GM11168 (cell line): ENCODE measurements at regions not wholly inside any gene's neighbourhood (a gene's known extent, or its start where the extent isn't known, plus 50 kb on each side); places are given as distances from the start of the nearest gene placed in this dataset.
"Not testable (repeated sequence)": the region's sequence is repeated elsewhere in the genome, so short reads cannot be mapped to it uniquely, and the experiment has no call there.

Experiments used
- in situ Hi-C: fragments of 300-500 bp; cut with MboI; formaldehyde crosslinking; loops from one replicate; pipeline ENCODE4 v1.12.0; 2022; ENCODE audit warnings: low sequenced_read_pairs; ENCODE audit not compliant: unreplicated experiment

GRCh38 chr10:52581636-52582035 is 190.9 kb downstream of the MBL2 start:
- in situ Hi-C loops = not testable (repeated sequence)

- in situ Hi-C loops = no loop called here
Measured at GRCh38 chr10:52583336-52583735, 189.2 kb downstream of the MBL2 start.

- in situ Hi-C loops = no loop called here
Measured at GRCh38 chr10:52586710-52587109, 185.9 kb downstream of the MBL2 start.

GRCh38 chr10:52597189-52597863 is 175.3 kb downstream of the MBL2 start:
- in situ Hi-C loops = no loop called here

GRCh38 chr10:52598936-52599335 is 173.6 kb downstream of the MBL2 start:
- in situ Hi-C loops = no loop called here

GRCh38 chr10:52599551-52600200 is 172.9 kb downstream of the MBL2 start:
- in situ Hi-C loops = no loop called here

GRCh38 chr10:52604131-52604530 is 168.5 kb downstream of the MBL2 start:
- in situ Hi-C loops = not testable (repeated sequence)

- in situ Hi-C loops = no loop called here
Measured at GRCh38 chr10:52609071-52609470, 163.5 kb downstream of the MBL2 start.

- in situ Hi-C loops = no loop called here
Measured at GRCh38 chr10:52609626-52610240, 162.9 kb downstream of the MBL2 start.

- in situ Hi-C loops = no loop called here
Measured at GRCh38 chr10:52615331-52615730, 157.3 kb downstream of the MBL2 start.

- in situ Hi-C loops = no loop called here
Measured at GRCh38 chr10:52615756-52616394, 156.7 kb downstream of the MBL2 start.

GRCh38 chr10:52616395-52616764 is 156.2 kb downstream of the MBL2 start:
- in situ Hi-C loops = no loop called here

- in situ Hi-C loops = no loop called here
Measured at GRCh38 chr10:52617346-52617745, 155.2 kb downstream of the MBL2 start.

GRCh38 chr10:52619052-52619451 is 153.5 kb downstream of the MBL2 start:
- in situ Hi-C loops = no loop called here

- in situ Hi-C loops = no loop called here
Measured at GRCh38 chr10:52621635-52622079, 150.9 kb downstream of the MBL2 start.

- in situ Hi-C loops = no loop called here
Measured at GRCh38 chr10:52623761-52624160, 148.8 kb downstream of the MBL2 start.

- in situ Hi-C loops = no loop called here
Measured at GRCh38 chr10:52627279-52627678, 145.3 kb downstream of the MBL2 start.

GRCh38 chr10:52631146-52631545 is 141.4 kb downstream of the MBL2 start:
- in situ Hi-C loops = no loop called here

GRCh38 chr10:52631648-52632047 is 140.9 kb downstream of the MBL2 start:
- in situ Hi-C loops = no loop called here

GRCh38 chr10:52632591-52632990 is 140.0 kb downstream of the MBL2 start:
- in situ Hi-C loops = no loop called here

GRCh38 chr10:52633266-52633665 is 139.3 kb downstream of the MBL2 start:
- in situ Hi-C loops = no loop called here
